ENCODE measurements at regions not wholly inside any gene's neighbourhood (a gene's known extent, or its start where the extent isn't known, plus 50 kb on each side); places are given as distances from the start of the nearest gene placed in this dataset.
"Not testable (repeated sequence)": the region's sequence is repeated elsewhere in the genome, so short reads cannot be mapped to it uniquely, and the experiment has no call there.

GRCh38 chr13:58687148-58687547 lies 1055.6 kb downstream of the PCDH17 start:
- no peak for TF ChIP-seq POLR2AphosphoS5 (IDR thresholded peaks at IDR 0.05)
- no peak for TF ChIP-seq CTCF (IDR thresholded peaks at IDR 0.05)
- no peak for TF ChIP-seq POLR2A (IDR thresholded peaks at IDR 0.05)
- TF ChIP-seq EP300 (IDR thresholded peaks at IDR 0.05) = no peak
- no peaks in the 10 kb centered on the region for H3K27me3 ChIP-seq
- no peak for DNase-seq
- H3K4me1 ChIP-seq = no peaks in the 10 kb centered on the region
- H3K4me3 ChIP-seq = no peak overlapping the region
- H3K27ac ChIP-seq = no peak overlapping the region
- no peaks in the 10 kb centered on the region for H3K36me3 ChIP-seq
- intact Hi-C loops (cut with DNase I) = no loop called here
- WGBS, 2 donors = 56 to 77% methylated on average over 2 of the region's 2 CpGs
- H3K9me3 ChIP-seq = no peaks in the 10 kb centered on the region

GRCh38 chr13:58698531-58698930 lies 1067.0 kb downstream of the PCDH17 start:
- H3K4me3 ChIP-seq = no peak overlapping the region
- no peaks in the 10 kb centered on the region for H3K9me3 ChIP-seq
- intact Hi-C loops (cut with DNase I) = no loop called here
- no peaks in the 10 kb centered on the region for H3K4me1 ChIP-seq
- DNase-seq = no peak
- H3K27ac ChIP-seq = no peak overlapping the region
- H3K27me3 ChIP-seq = no peaks in the 10 kb centered on the region
- TF ChIP-seq POLR2AphosphoS5 (IDR thresholded peaks at IDR 0.05) = no peak
- no peak for TF ChIP-seq CTCF (IDR thresholded peaks at IDR 0.05)
- TF ChIP-seq EP300 (IDR thresholded peaks at IDR 0.05) = no peak
- TF ChIP-seq POLR2A (IDR thresholded peaks at IDR 0.05) = no peak
- H3K36me3 ChIP-seq = no peaks in the 10 kb centered on the region

GRCh38 chr13:58704953-58705352 lies 1073.4 kb downstream of the PCDH17 start:
- Histone ChIP-seq H3K27me3 (no peaks in the 10 kb centered on the region), H3K36me3 (no peaks in the 10 kb centered on the region), H3K4me1 (no peaks in the 10 kb centered on the region), H3K9me3 (no peaks in the 10 kb centered on the region), H3K27ac (no peak overlapping the region), H3K4me3 (no peak overlapping the region)
- 39 to 50% methylated on average over 2 of the region's 2 CpGs for WGBS, 2 donors
- DNase-seq = no peak
- TF ChIP-seq EP300 (IDR thresholded peaks at IDR 0.05) (no peak), POLR2AphosphoS5 (IDR thresholded peaks at IDR 0.05) (no peak), POLR2A (IDR thresholded peaks at IDR 0.05) (no peak), CTCF (IDR thresholded peaks at IDR 0.05) (no peak)
- intact Hi-C loops (cut with DNase I) = no loop called here

GRCh38 chr13:58706421-58706820 lies 1074.9 kb downstream of the PCDH17 start:
- no peaks in the 10 kb centered on the region for H3K27me3 ChIP-seq
- intact Hi-C loops (cut with DNase I) = no loop called here
- no peak overlapping the region for H3K4me3 ChIP-seq
- H3K9me3 ChIP-seq = no peaks in the 10 kb centered on the region
- TF ChIP-seq EP300 (IDR thresholded peaks at IDR 0.05) = no peak
- no peak for TF ChIP-seq POLR2A (IDR thresholded peaks at IDR 0.05)
- TF ChIP-seq CTCF (IDR thresholded peaks at IDR 0.05) = no peak
- TF ChIP-seq POLR2AphosphoS5 (IDR thresholded peaks at IDR 0.05) = no peak
- 79 to 83% methylated on average over 2 of the region's 2 CpGs for WGBS, 2 donors
- H3K27ac ChIP-seq = no peak overlapping the region
- H3K36me3 ChIP-seq = no peaks in the 10 kb centered on the region
- DNase-seq = no peak
- H3K4me1 ChIP-seq = no peaks in the 10 kb centered on the region

- no peaks in the 10 kb centered on the region for H3K36me3 ChIP-seq
- no peaks in the 10 kb centered on the region for H3K27me3 ChIP-seq
- intact Hi-C loops (cut with DNase I) = no loop called here
- no peak overlapping the region for H3K27ac ChIP-seq
- 85% methylated on average over 8 of the region's 8 CpGs for WGBS, 2 donors
- no peak overlapping the region for H3K4me3 ChIP-seq
- TF ChIP-seq EP300 (IDR thresholded peaks at IDR 0.05) (no peak), CTCF (IDR thresholded peaks at IDR 0.05) (no peak), POLR2AphosphoS5 (IDR thresholded peaks at IDR 0.05) (no peak), POLR2A (IDR thresholded peaks at IDR 0.05) (no peak)
- H3K4me1 ChIP-seq = no peaks in the 10 kb centered on the region
- DNase-seq = no peak
- H3K9me3 ChIP-seq = no peaks in the 10 kb centered on the region
Observed at GRCh38 chr13:58712191-58712590, 1080.6 kb downstream of the PCDH17 start.

GRCh38 chr13:58714016-58714415 lies 1082.5 kb downstream of the PCDH17 start:
- DNase-seq; H3K4me3 ChIP-seq; intact Hi-C loops (cut with DNase I); H3K27ac ChIP-seq; H3K36me3 ChIP-seq; H3K4me1 ChIP-seq; H3K27me3 ChIP-seq; H3K9me3 ChIP-seq: not testable (repeated sequence)
- WGBS, 2 donors = 92 to 95% methylated on average over 25 of the region's 25 CpGs

All from sigmoid colon (tissue), 6 donors.